PC-9 (cell line): ENCODE measurements at regions not wholly inside any gene's neighbourhood (a gene's known extent, or its start where the extent isn't known, plus 50 kb on each side); places are given as distances from the start of the nearest gene placed in this dataset.

Experiments
- EZH2 ChIP-seq: fragments of 200-600 bp; sonication (generic); IDR thresholded peaks from 2 replicates; pipeline ENCODE4 v1.8.0; 2017; ENCODE audit warnings: antibody characterized with exemption, low read depth
- TF ChIP-seq, protein P1 (sequence below): fragments of 200-600 bp; sonication (generic); conservative IDR thresholded peaks from 2 replicates; pipeline ENCODE4 v1.6.1; 2017; ENCODE audit warnings: mixed run types, antibody characterized with exemption, mild to moderate bottlenecking, moderate library complexity

DNA sequence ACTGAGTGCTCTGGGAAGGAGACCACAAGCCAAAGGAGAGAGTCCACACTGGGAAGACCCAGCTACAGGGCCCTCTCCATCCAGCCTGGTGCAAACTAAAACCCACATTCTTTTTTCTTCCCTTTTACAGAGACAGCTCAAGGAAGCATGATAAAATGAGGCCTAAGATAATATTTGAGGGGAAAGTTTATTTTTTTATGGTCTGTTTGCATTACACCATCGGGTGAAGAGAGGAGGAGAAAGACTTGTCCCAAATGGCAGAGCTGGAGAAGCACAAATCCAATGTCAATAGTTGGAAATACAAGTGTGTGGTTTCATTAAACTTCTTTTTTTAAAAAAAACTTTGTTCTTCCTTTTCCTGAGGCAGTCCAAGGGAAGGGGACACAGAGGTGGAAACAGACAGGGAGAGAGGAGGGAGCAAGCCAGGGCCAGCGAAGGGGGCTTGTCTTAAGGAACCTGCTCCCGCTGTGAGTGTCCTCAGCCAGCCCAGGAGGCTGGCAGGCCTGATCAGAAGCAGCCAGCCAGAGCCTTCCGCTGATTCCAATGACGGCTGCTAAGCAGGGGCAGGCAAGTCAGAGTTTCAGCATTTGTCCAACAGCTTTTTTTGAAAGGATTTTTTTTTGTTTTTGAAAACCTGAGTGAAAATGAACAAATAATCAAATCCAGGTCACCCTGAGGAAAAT, 203.8 kb upstream of the SIX2 start:
- TF ChIP-seq, protein P1, sequence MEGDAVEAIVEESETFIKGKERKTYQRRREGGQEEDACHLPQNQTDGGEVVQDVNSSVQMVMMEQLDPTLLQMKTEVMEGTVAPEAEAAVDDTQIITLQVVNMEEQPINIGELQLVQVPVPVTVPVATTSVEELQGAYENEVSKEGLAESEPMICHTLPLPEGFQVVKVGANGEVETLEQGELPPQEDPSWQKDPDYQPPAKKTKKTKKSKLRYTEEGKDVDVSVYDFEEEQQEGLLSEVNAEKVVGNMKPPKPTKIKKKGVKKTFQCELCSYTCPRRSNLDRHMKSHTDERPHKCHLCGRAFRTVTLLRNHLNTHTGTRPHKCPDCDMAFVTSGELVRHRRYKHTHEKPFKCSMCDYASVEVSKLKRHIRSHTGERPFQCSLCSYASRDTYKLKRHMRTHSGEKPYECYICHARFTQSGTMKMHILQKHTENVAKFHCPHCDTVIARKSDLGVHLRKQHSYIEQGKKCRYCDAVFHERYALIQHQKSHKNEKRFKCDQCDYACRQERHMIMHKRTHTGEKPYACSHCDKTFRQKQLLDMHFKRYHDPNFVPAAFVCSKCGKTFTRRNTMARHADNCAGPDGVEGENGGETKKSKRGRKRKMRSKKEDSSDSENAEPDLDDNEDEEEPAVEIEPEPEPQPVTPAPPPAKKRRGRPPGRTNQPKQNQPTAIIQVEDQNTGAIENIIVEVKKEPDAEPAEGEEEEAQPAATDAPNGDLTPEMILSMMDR, result no peak
- no peak for TF ChIP-seq EZH2
